WTC11 (cell line): ENCODE measurements at regions not wholly inside any gene's neighbourhood (a gene's known extent, or its start where the extent isn't known, plus 50 kb on each side); places are given as distances from the start of the nearest gene placed in this dataset.

Experiments
- ATAC-seq: fragments of 200-7000 bp; cut with Tn5 transposase; 2 replicates; pipeline ENCODE4 v1.10.0; 2021; ENCODE audit warnings: mild to moderate bottlenecking, moderate library complexity
- CTCF ChIA-PET: fragments of 300-600 bp; sonication (Branson Sonifier 250); formaldehyde crosslinking; loops from one replicate; lab custom pipeline; 2021; ENCODE audit warnings: antibody characterized with exemption; lab: Charles Lee
- POLR2A ChIA-PET: fragments of 350-600 bp; sonication (Branson Sonifier 250); formaldehyde crosslinking; loops from one replicate; lab custom pipeline; 2021; ENCODE audit warnings: antibody characterized with exemption; lab: Charles Lee
- DNase-seq: peaks from one replicate; pipeline ENCODE4 v3.0.0; 2021; ENCODE audit warnings: low spot score
- H3K27ac Mint-ChIP-seq: 2 replicates; pipeline ENCODE4 v1.8.0; 2021; ENCODE audit warnings: mixed read lengths
- H3K27me3 Mint-ChIP-seq: 2 replicates; pipeline ENCODE4 v1.8.0; 2021; ENCODE audit warnings: low read depth, mild to moderate bottlenecking, moderate library complexity, mixed read lengths
- H3K36me3 Mint-ChIP-seq: 2 replicates; pipeline ENCODE4 v1.8.0; 2021; ENCODE audit warnings: mixed read lengths
- H3K4me1 Mint-ChIP-seq: 2 replicates; pipeline ENCODE4 v1.8.0; 2022; ENCODE audit warnings: mixed read lengths
- H3K4me3 Mint-ChIP-seq: 2 replicates; pipeline ENCODE4 v1.8.0; 2021; ENCODE audit warnings: mild to moderate bottlenecking, moderate library complexity, mixed read lengths
- H3K9me3 Mint-ChIP-seq: 2 replicates; pipeline ENCODE4 v1.8.0; 2021; ENCODE audit warnings: mixed read lengths
- AR ChIP-seq: fragments of 250-450 bp; sonication (Bioruptor Pico); IDR thresholded peaks from 2 replicates; pipeline ENCODE4 v1.9.0; 2021; ENCODE audit warnings: mild to moderate bottlenecking
- ATF6 ChIP-seq: sonication (generic); formaldehyde crosslinking; IDR thresholded peaks from 2 replicates; pipeline ENCODE4 v1.8.1; 2023; ENCODE audit warnings: mild to moderate bottlenecking, missing genetic modification reagents
- CBFB ChIP-seq: sonication (generic); formaldehyde crosslinking; IDR thresholded peaks from 2 replicates; pipeline ENCODE4 v1.8.1; 2022; ENCODE audit warnings: mild to moderate bottlenecking, low read depth, missing genetic modification reagents
- ESRRA ChIP-seq: sonication (generic); formaldehyde crosslinking; IDR thresholded peaks from 2 replicates; pipeline ENCODE4 v1.8.1; 2022; ENCODE audit warnings: mild to moderate bottlenecking, missing genetic modification reagents, borderline replicate concordance
- ETV6 ChIP-seq: sonication (generic); formaldehyde crosslinking; IDR thresholded peaks from 2 replicates; pipeline ENCODE4 v1.8.1; 2022; ENCODE audit warnings: mild to moderate bottlenecking, missing genetic modification reagents
- FOXP1 ChIP-seq: sonication (generic); formaldehyde crosslinking; IDR thresholded peaks from 2 replicates; pipeline ENCODE4 v1.8.0; 2022; ENCODE audit warnings: missing genetic modification reagents, mild to moderate bottlenecking, moderate library complexity, borderline replicate concordance
- HMGA2 ChIP-seq: fragments of 250-450 bp; sonication (Bioruptor Pico); IDR thresholded peaks from 2 replicates; pipeline ENCODE4 v1.4.0; 2021; ENCODE audit warnings: mild to moderate bottlenecking, moderate library complexity
- HMGXB4 ChIP-seq: sonication (generic); formaldehyde crosslinking; IDR thresholded peaks from 2 replicates; pipeline ENCODE4 v1.8.1; 2023; ENCODE audit warnings: mild to moderate bottlenecking, moderate library complexity, missing genetic modification reagents
- MYBL2 ChIP-seq: sonication (generic); formaldehyde crosslinking; IDR thresholded peaks from 2 replicates; pipeline ENCODE4 v1.8.1; 2023; ENCODE audit warnings: mild to moderate bottlenecking, moderate library complexity, missing genetic modification reagents
- NFYB ChIP-seq: sonication (generic); formaldehyde crosslinking; conservative IDR thresholded peaks from 2 replicates; pipeline ENCODE4 v1.8.0; 2022; ENCODE audit warnings: low read depth, missing genetic modification reagents
- NR1H2 ChIP-seq: sonication (generic); formaldehyde crosslinking; IDR thresholded peaks from 2 replicates; pipeline ENCODE4 v1.9.0; 2021; ENCODE audit warnings: mild to moderate bottlenecking, moderate library complexity, missing genetic modification reagents
- OVOL2 ChIP-seq: fragments of 250-450 bp; sonication (Bioruptor Pico); IDR thresholded peaks from 2 replicates; pipeline ENCODE4 v1.9.0; 2021; ENCODE audit warnings: mild to moderate bottlenecking, borderline replicate concordance
- TP53 ChIP-seq: sonication (generic); formaldehyde crosslinking; IDR thresholded peaks from 2 replicates; pipeline ENCODE4 v1.8.1; 2023; ENCODE audit warnings: mild to moderate bottlenecking, missing genetic modification reagents
- USF1 ChIP-seq: sonication (generic); formaldehyde crosslinking; IDR thresholded peaks from 2 replicates; pipeline ENCODE4 v1.8.0; 2022; ENCODE audit warnings: mild to moderate bottlenecking, missing genetic modification reagents
- ZNF232 ChIP-seq: sonication (generic); formaldehyde crosslinking; IDR thresholded peaks from 2 replicates; pipeline ENCODE4 v1.8.0; 2022; ENCODE audit warnings: mild to moderate bottlenecking, missing genetic modification reagents
- ZNF263 ChIP-seq: sonication (generic); formaldehyde crosslinking; IDR thresholded peaks from 2 replicates; pipeline ENCODE4 v1.8.1; 2022; ENCODE audit warnings: low read depth, mild to moderate bottlenecking, moderate library complexity, missing genetic modification reagents
- ZNF281 ChIP-seq: sonication (generic); formaldehyde crosslinking; IDR thresholded peaks from 2 replicates; pipeline ENCODE4 v1.8.0; 2023; ENCODE audit warnings: mild to moderate bottlenecking, missing genetic modification reagents
- ZSCAN18 ChIP-seq: fragments of 250-450 bp; sonication (Bioruptor Pico); IDR thresholded peaks from 2 replicates; pipeline ENCODE4 v2.1.2; 2022; ENCODE audit warnings: mild to moderate bottlenecking, moderate library complexity

- TF ChIP-seq ZNF263 (CRISPR knock-in tag) (no peak), HMGA2 (no peak), ZNF232 (CRISPR knock-in tag) (no peak), FOXP1 (CRISPR knock-in tag) (no peak)
These were observed 787.9 kb upstream of the B3GALT2 start (continued) for GRCh38 chr1:193974286-193974798.

- Mint-ChIP-seq H3K4me3 (no peak overlapping the region), H3K9me3 (no peaks in the 10 kb centered on the region), H3K27ac (no peak overlapping the region), H3K36me3 (no peaks in the 10 kb centered on the region), H3K27me3 (no peaks in the 10 kb centered on the region), H3K4me1 (no peaks in the 10 kb centered on the region)
- no peak for ATAC-seq
- DNase-seq: no peak
- CTCF ChIA-PET: no interaction called here
- TF ChIP-seq NFYB: no peak
- no peak for TF ChIP-seq TP53 (CRISPR knock-in tag)
- TF ChIP-seq ETV6 (CRISPR knock-in tag): no peak
- TF ChIP-seq ZNF281 (CRISPR knock-in tag): no peak
- no peak for TF ChIP-seq MYBL2 (CRISPR knock-in tag)
- TF ChIP-seq ESRRA (CRISPR knock-in tag): no peak
- TF ChIP-seq HMGXB4 (CRISPR knock-in tag): no peak
- TF ChIP-seq ZSCAN18 (CRISPR knock-in tag): no peak
- no peak for TF ChIP-seq USF1 (CRISPR knock-in tag)
- no peak for TF ChIP-seq OVOL2
- no peak for TF ChIP-seq ATF6
- TF ChIP-seq NR1H2: no peak
- TF ChIP-seq AR (CRISPR knock-in tag): no peak
- no peak for TF ChIP-seq CBFB (CRISPR knock-in tag)
- POLR2A ChIA-PET: no interaction called here
These were observed 787.0 kb upstream of the B3GALT2 start for GRCh38 chr1:193973428-193973827.
